Glutamatergic neuron (in vitro differentiated cells): ENCODE measurements at regions not wholly inside any gene's neighbourhood (a gene's known extent, or its start where the extent isn't known, plus 50 kb on each side); places are given as distances from the start of the nearest gene placed in this dataset.

ENCODE experiments used
- DNase-seq: peaks from one replicate; pipeline ENCODE4 v3.0.0; 2022
- H3K27ac Mint-ChIP-seq: one replicate; pipeline ENCODE4 v1.8.0; 2020; ENCODE audit warnings: mild to moderate bottlenecking, mixed read lengths, inconsistent platforms; ENCODE audit not compliant: unreplicated experiment
- H3K27me3 Mint-ChIP-seq: one replicate; pipeline ENCODE4 v1.8.0; 2020; ENCODE audit warnings: mild to moderate bottlenecking, moderate library complexity, mixed read lengths, inconsistent platforms; ENCODE audit not compliant: unreplicated experiment
- H3K36me3 Mint-ChIP-seq: one replicate; pipeline ENCODE4 v1.8.0; 2020; ENCODE audit warnings: mild to moderate bottlenecking, mixed read lengths, inconsistent platforms; ENCODE audit not compliant: unreplicated experiment
- H3K4me1 Mint-ChIP-seq: one replicate; pipeline ENCODE4 v1.8.0; 2020; ENCODE audit warnings: mild to moderate bottlenecking, low read depth, mixed read lengths, inconsistent platforms; ENCODE audit not compliant: unreplicated experiment
- H3K4me3 Mint-ChIP-seq: one replicate; pipeline ENCODE4 v1.8.0; 2020; ENCODE audit warnings: mild to moderate bottlenecking, mixed read lengths, inconsistent platforms; ENCODE audit not compliant: unreplicated experiment
- H3K9me3 Mint-ChIP-seq: one replicate; pipeline ENCODE4 v1.8.0; 2020; ENCODE audit warnings: mild to moderate bottlenecking, moderate library complexity, mixed read lengths, inconsistent platforms; ENCODE audit not compliant: unreplicated experiment
- CTCF ChIP-seq: fragments of 200-600 bp; sonication (generic); IDR thresholded peaks from one replicate; pipeline ENCODE4 v1.5.0; 2021; ENCODE audit not compliant: partially characterized antibody, unreplicated experiment

GRCh38 chr2:172215172-172215935, 112.7 kb upstream of the DLX2 start:
- Mint-ChIP-seq H3K27ac (no peak overlapping the region), H3K4me3 (no peak overlapping the region), H3K36me3 (no peaks in the 10 kb centered on the region), H3K4me1 (no peaks in the 10 kb centered on the region), H3K9me3 (no peaks in the 10 kb centered on the region), H3K27me3 (no peaks in the 10 kb centered on the region)
- DNase-seq = no peak
- no peak for TF ChIP-seq CTCF

- H3K27me3 Mint-ChIP-seq = no peaks in the 10 kb centered on the region
- H3K4me1 Mint-ChIP-seq = no peaks in the 10 kb centered on the region
- no peaks in the 10 kb centered on the region for H3K9me3 Mint-ChIP-seq
- H3K27ac Mint-ChIP-seq = no peak overlapping the region
- TF ChIP-seq CTCF = no peak
- H3K4me3 Mint-ChIP-seq = no peak overlapping the region
- H3K36me3 Mint-ChIP-seq = no peaks in the 10 kb centered on the region
- DNase-seq = no peak
These were observed 113.2 kb upstream of the DLX2 start for GRCh38 chr2:172215936-172216335.

- H3K9me3 Mint-ChIP-seq = no peaks in the 10 kb centered on the region
These were observed 113.8 kb upstream of the DLX2 start for GRCh38 chr2:172216477-172216876.

GRCh38 chr2:172219201-172219600, 116.5 kb upstream of the DLX2 start:
- Mint-ChIP-seq H3K9me3 (no peaks in the 10 kb centered on the region), H3K27ac (no peak overlapping the region), H3K36me3 (no peaks in the 10 kb centered on the region), H3K27me3 (no peaks in the 10 kb centered on the region), H3K4me1 (no peaks in the 10 kb centered on the region), H3K4me3 (no peak overlapping the region)
- DNase-seq = no peak
- no peak for TF ChIP-seq CTCF

More at GRCh38 chr2:172216477-172216876, 113.8 kb upstream of the DLX2 start:
- Mint-ChIP-seq H3K36me3 (no peaks in the 10 kb centered on the region), H3K27me3 (no peaks in the 10 kb centered on the region), H3K27ac (no peak overlapping the region), H3K4me3 (no peak overlapping the region), H3K4me1 (no peaks in the 10 kb centered on the region)
- no peak for TF ChIP-seq CTCF
- no peak for DNase-seq

- TF ChIP-seq CTCF = no peak
- no peak overlapping the region for H3K27ac Mint-ChIP-seq
- no peaks in the 10 kb centered on the region for H3K36me3 Mint-ChIP-seq
- no peak for DNase-seq
- no peaks in the 10 kb centered on the region for H3K4me1 Mint-ChIP-seq
- H3K9me3 Mint-ChIP-seq = peaks cover 1% of the 10 kb centered on the region
- no peaks in the 10 kb centered on the region for H3K27me3 Mint-ChIP-seq
- no peak overlapping the region for H3K4me3 Mint-ChIP-seq
These were observed 117.4 kb upstream of the DLX2 start for GRCh38 chr2:172220121-172220520.
